ENCODE measurements at regions not wholly inside any gene's neighbourhood (a gene's known extent, or its start where the extent isn't known, plus 50 kb on each side); places are given as distances from the start of the nearest gene placed in this dataset.

DNA sequence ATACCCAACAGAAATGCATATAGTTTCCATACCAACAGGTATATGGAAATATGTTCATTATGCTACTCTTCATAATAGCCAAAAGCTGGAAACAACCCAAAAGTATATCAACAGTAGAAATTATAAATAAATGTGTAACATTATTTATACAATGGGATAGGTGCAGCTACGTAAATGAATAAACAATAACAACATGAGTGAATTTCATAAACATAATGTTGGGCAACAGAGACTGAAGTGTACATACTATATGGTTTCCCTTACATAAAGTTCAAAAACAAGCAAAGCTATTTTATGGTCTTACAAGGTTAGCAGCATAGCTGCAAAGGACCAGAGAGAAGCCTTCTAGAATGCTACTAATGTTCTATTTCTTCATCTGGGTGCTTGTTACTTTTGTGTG, 305.0 kb downstream of the INSC start:
- TF ChIP-seq, protein P1, sequence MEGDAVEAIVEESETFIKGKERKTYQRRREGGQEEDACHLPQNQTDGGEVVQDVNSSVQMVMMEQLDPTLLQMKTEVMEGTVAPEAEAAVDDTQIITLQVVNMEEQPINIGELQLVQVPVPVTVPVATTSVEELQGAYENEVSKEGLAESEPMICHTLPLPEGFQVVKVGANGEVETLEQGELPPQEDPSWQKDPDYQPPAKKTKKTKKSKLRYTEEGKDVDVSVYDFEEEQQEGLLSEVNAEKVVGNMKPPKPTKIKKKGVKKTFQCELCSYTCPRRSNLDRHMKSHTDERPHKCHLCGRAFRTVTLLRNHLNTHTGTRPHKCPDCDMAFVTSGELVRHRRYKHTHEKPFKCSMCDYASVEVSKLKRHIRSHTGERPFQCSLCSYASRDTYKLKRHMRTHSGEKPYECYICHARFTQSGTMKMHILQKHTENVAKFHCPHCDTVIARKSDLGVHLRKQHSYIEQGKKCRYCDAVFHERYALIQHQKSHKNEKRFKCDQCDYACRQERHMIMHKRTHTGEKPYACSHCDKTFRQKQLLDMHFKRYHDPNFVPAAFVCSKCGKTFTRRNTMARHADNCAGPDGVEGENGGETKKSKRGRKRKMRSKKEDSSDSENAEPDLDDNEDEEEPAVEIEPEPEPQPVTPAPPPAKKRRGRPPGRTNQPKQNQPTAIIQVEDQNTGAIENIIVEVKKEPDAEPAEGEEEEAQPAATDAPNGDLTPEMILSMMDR (IDR thresholded peaks at IDR 0.05): no peak
- Mint-ChIP-seq H3K9me3 (ENCODE audit: unreplicated experiment) (no peaks in the 10 kb centered on the region), H3K4me3 (ENCODE audit: unreplicated experiment) (no peak overlapping the region), H3K27ac (ENCODE audit: unreplicated experiment) (no peak overlapping the region), H3K36me3 (ENCODE audit: unreplicated experiment) (no peaks in the 10 kb centered on the region), H3K27me3 (ENCODE audit: unreplicated experiment) (no peaks in the 10 kb centered on the region), H3K4me1 (ENCODE audit: unreplicated experiment) (no peaks in the 10 kb centered on the region)
- no peak for DNase-seq (ENCODE audit: extremely low spot score, unreplicated experiment)

- Mint-ChIP-seq H3K36me3 (ENCODE audit: unreplicated experiment) (no peaks in the 10 kb centered on the region), H3K27me3 (ENCODE audit: unreplicated experiment) (no peaks in the 10 kb centered on the region), H3K27ac (ENCODE audit: unreplicated experiment) (no peak overlapping the region), H3K9me3 (ENCODE audit: unreplicated experiment) (no peaks in the 10 kb centered on the region), H3K4me1 (ENCODE audit: unreplicated experiment) (no peaks in the 10 kb centered on the region), H3K4me3 (ENCODE audit: unreplicated experiment) (no peak overlapping the region)
- DNase-seq (ENCODE audit: extremely low spot score, unreplicated experiment): no peak
- TF ChIP-seq, protein P1 (IDR thresholded peaks at IDR 0.05): no peak
Observed at GRCh38 chr11:15430381-15430780, 315.7 kb downstream of the INSC start.

DNA sequence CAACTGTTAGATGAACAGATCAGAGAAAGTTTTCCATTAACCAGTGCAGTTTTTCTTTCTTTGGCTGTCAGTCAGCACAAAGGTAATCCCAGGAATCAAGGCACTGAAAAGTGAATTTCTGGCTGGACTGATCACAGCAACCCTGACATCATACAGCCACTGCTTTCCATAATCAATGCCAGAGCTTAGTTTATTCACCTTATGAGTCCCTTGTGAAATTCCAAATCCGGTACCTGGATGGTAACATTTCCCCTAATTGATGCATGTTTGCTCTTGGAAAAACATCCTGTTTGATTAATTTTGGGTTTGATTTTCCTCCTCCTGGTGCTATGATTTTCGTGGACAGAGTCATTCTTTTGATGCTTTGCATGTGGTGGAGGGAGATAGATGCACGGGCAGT, 319.8 kb downstream of the INSC start:
- TF ChIP-seq, protein P1 (IDR thresholded peaks at IDR 0.05): no peak
- no peak overlapping the region for H3K4me3 Mint-ChIP-seq (ENCODE audit: unreplicated experiment)
- H3K27me3 Mint-ChIP-seq (ENCODE audit: unreplicated experiment): no peaks in the 10 kb centered on the region
- H3K27ac Mint-ChIP-seq (ENCODE audit: unreplicated experiment): no peak overlapping the region
- H3K36me3 Mint-ChIP-seq (ENCODE audit: unreplicated experiment): no peaks in the 10 kb centered on the region
- no peaks in the 10 kb centered on the region for H3K4me1 Mint-ChIP-seq (ENCODE audit: unreplicated experiment)
- no peak for DNase-seq (ENCODE audit: extremely low spot score, unreplicated experiment)
- no peaks in the 10 kb centered on the region for H3K9me3 Mint-ChIP-seq (ENCODE audit: unreplicated experiment)

DNA sequence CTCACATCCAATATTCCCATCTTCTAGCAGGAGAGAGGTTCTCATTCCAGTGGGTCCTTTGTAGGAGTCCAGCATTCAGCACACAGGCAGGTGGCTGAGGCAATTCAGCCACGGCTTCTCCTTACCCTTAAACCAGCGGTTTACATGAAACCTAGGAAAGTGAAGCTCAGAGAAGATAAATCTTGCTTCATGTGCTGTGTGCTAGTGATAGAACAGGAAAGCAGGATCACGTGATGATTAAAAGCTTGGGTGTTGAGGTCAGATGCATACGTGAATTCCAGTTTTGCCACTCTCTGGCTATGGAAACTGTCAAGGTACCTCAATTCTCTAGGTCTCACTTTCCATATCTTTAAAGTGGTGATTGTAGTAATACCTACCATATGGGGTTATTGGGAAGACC, 331.6 kb downstream of the INSC start:
- Mint-ChIP-seq H3K36me3 (ENCODE audit: unreplicated experiment) (no peaks in the 10 kb centered on the region), H3K9me3 (ENCODE audit: unreplicated experiment) (no peaks in the 10 kb centered on the region), H3K4me3 (ENCODE audit: unreplicated experiment) (no peak overlapping the region), H3K4me1 (ENCODE audit: unreplicated experiment) (no peaks in the 10 kb centered on the region), H3K27ac (ENCODE audit: unreplicated experiment) (no peak overlapping the region), H3K27me3 (ENCODE audit: unreplicated experiment) (no peaks in the 10 kb centered on the region)
- DNase-seq (ENCODE audit: extremely low spot score, unreplicated experiment): no peak
- TF ChIP-seq, protein P1 (IDR thresholded peaks at IDR 0.05): no peak

DNA sequence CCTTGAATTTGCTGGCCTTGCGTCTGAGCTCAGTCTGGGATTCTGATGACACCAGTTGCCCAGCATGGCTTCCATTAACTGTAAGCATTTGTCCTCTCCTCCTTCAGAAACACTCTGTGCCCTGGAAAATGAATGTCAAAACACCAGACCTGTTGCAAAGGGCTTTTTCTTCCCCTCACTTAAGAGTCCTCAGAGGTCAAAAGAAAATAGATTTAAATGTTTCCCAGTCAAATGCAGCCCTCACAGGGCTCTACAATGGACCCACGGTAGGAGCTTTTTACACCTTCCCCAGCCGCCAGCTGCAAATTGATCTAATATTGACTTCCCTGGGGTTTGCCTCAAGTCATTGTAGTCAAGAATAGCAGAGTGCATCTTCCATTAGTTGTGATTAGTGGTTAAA, 332.2 kb downstream of the INSC start:
- Mint-ChIP-seq H3K27me3 (ENCODE audit: unreplicated experiment) (no peaks in the 10 kb centered on the region), H3K4me3 (ENCODE audit: unreplicated experiment) (no peak overlapping the region), H3K27ac (ENCODE audit: unreplicated experiment) (no peak overlapping the region), H3K4me1 (ENCODE audit: unreplicated experiment) (no peaks in the 10 kb centered on the region), H3K9me3 (ENCODE audit: unreplicated experiment) (no peaks in the 10 kb centered on the region), H3K36me3 (ENCODE audit: unreplicated experiment) (no peaks in the 10 kb centered on the region)
- no peak for DNase-seq (ENCODE audit: extremely low spot score, unreplicated experiment)
- TF ChIP-seq, protein P1 (IDR thresholded peaks at IDR 0.05): no peak

Data from osteocyte (in vitro differentiated cells).